Prostate gland (tissue), 2 donors: ENCODE measurements at regions not wholly inside any gene's neighbourhood (a gene's known extent, or its start where the extent isn't known, plus 50 kb on each side); places are given as distances from the start of the nearest gene placed in this dataset.

ENCODE experiments used
- DNase-seq: peaks from one replicate; pipeline ENCODE4 v3.0.0-alpha.2; 2019; ENCODE audit warnings: low spot score
- H3K27ac ChIP-seq, 2 donors: fragments of 200-600 bp; sonication (generic); 2 replicates each; pipeline ENCODE4 v1.5.1; 2017 to 2019
- H3K27me3 ChIP-seq: fragments of 200-600 bp; sonication (generic); replicated peaks from 2 replicates; pipeline ENCODE4 v1.5.1; 2019; ENCODE audit not compliant: insufficient read depth
- H3K36me3 ChIP-seq, 2 donors: fragments of 200-600 bp; sonication (generic); 1 replicate in 1 of 2; 2 replicates in 1 of 2; pipeline versions ENCODE4 v1.5.1 to v1.8.1; 2017 to 2019
- H3K4me1 ChIP-seq: fragments of 200-600 bp; sonication (generic); replicated peaks from 2 replicates; pipeline ENCODE4 v1.5.1; 2019
- H3K4me3 ChIP-seq, 2 donors: fragments of 200-600 bp; sonication (generic); 2 replicates each; pipeline ENCODE4 v1.5.1; 2017 to 2019
- H3K9me3 ChIP-seq: fragments of 200-600 bp; sonication (generic); 2 replicates; pipeline ENCODE4 v1.5.1; 2017
- POLR2A ChIP-seq: fragments of 450-650 bp; IDR thresholded peaks from one replicate; pipeline ENCODE4 v1.6.1; 2016; ENCODE audit warnings: antibody characterized with exemption, mild to moderate bottlenecking
- POLR2AphosphoS5 ChIP-seq: sonication (generic); formaldehyde crosslinking; IDR thresholded peaks from one replicate; pipeline ENCODE4 v1.6.1; 2017; ENCODE audit warnings: antibody characterized with exemption
- WGBS: methylation state at CpG from one replicate; pipeline ENCODE4 v1.1.5; 2018; 5-methylcytosine and 5-hydroxymethylcytosine counted together
- intact Hi-C: fragments of 100-400 bp; cut with DNase I; formaldehyde crosslinking; loops from one replicate; pipeline ENCODE4 v1.14.2; 2022
- TF ChIP-seq, protein P1 (sequence below), 4 experiments: fragments of 200-600 bp in 2 of 4; fragments of 450-650 bp in 2 of 4; sonication (generic) in 2 of 4; IDR thresholded peaks; 1 replicate in 3 of 4; 2 replicates in 1 of 4; pipeline ENCODE4 v1.5.1; 2016 to 2019; ENCODE audit warnings: antibody characterized with exemption in 4 of 4, mild to moderate bottlenecking in 2 of 4, moderate library complexity in 2 of 4

DNA sequence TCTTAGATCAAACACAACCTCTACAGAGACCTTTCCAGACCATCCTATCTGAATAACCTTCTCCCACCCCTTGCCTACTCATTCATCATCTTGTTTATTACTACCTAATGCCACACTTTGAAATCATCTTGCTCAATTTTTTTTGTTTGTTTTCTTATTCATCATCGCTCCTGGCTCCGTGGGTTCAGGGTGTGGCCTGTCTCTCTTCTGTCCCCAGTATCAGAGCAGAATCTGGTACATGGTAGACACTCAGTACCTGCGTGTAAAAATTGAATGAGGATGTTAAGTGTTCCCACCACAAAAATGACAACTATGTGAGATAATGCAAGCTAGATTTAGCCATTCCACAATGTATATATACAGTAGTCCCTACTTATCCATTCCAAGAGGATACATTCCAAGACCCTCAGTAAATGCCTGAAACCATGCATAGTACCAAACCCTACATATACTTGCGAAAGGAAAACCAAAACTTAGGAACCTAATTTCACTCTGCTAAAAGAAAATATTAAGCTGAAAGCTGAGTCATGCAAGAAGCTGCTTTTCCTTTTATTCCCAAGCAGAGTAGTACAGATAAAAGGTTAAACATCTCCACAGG lies 72.1 kb upstream of the SEC61G start:
- WGBS, result 73% methylated on average over 4 of the region's 4 CpGs
- no peak for DNase-seq
- TF ChIP-seq POLR2A (no peak), POLR2AphosphoS5 (no peak)
- TF ChIP-seq, protein P1, sequence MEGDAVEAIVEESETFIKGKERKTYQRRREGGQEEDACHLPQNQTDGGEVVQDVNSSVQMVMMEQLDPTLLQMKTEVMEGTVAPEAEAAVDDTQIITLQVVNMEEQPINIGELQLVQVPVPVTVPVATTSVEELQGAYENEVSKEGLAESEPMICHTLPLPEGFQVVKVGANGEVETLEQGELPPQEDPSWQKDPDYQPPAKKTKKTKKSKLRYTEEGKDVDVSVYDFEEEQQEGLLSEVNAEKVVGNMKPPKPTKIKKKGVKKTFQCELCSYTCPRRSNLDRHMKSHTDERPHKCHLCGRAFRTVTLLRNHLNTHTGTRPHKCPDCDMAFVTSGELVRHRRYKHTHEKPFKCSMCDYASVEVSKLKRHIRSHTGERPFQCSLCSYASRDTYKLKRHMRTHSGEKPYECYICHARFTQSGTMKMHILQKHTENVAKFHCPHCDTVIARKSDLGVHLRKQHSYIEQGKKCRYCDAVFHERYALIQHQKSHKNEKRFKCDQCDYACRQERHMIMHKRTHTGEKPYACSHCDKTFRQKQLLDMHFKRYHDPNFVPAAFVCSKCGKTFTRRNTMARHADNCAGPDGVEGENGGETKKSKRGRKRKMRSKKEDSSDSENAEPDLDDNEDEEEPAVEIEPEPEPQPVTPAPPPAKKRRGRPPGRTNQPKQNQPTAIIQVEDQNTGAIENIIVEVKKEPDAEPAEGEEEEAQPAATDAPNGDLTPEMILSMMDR (IDR thresholded peaks at IDR 0.05), result no peak
- Histone ChIP-seq H3K4me3 (no peak overlapping the region), H3K36me3 (no peaks in the 10 kb centered on the region), H3K4me1 (no peaks in the 10 kb centered on the region), H3K9me3 (no peaks in the 10 kb centered on the region), H3K27ac (no peak overlapping the region), H3K27me3 (no peaks in the 10 kb centered on the region)
- intact Hi-C loops, result no loop called here

DNA sequence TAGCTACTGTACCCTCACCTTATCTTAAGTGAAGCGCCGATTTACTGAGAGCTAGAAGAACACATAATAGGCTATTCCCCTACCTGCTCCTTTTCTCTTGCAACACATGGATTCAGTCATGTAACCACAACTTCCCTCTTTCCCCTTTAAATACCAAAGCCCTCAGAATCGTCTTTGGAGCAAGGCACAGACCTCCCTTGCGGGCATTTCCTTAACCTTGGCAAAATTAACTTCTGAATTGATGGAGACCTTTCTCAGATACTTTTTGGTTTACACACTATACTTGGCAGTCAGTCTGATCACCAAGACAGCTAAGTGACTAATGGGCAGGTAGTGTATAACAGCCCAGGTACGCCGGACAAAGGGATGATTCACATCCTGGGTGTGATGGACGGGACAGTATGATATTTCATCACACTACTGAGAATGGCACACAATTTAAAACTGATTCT lies 72.7 kb upstream of the SEC61G start:
- no peak for DNase-seq
- TF ChIP-seq POLR2AphosphoS5 (no peak), POLR2A (no peak)
- TF ChIP-seq, protein P1 (IDR thresholded peaks at IDR 0.05), result no peak
- no peak overlapping the region for H3K27ac ChIP-seq
- 79% methylated on average over 7 of the region's 7 CpGs for WGBS
- no peaks in the 10 kb centered on the region for H3K4me1 ChIP-seq
- H3K9me3 ChIP-seq, result no peaks in the 10 kb centered on the region
- H3K36me3 ChIP-seq, result no peaks in the 10 kb centered on the region
- no peaks in the 10 kb centered on the region for H3K27me3 ChIP-seq
- intact Hi-C loops, result no loop called here
- H3K4me3 ChIP-seq, result no peak overlapping the region

DNA sequence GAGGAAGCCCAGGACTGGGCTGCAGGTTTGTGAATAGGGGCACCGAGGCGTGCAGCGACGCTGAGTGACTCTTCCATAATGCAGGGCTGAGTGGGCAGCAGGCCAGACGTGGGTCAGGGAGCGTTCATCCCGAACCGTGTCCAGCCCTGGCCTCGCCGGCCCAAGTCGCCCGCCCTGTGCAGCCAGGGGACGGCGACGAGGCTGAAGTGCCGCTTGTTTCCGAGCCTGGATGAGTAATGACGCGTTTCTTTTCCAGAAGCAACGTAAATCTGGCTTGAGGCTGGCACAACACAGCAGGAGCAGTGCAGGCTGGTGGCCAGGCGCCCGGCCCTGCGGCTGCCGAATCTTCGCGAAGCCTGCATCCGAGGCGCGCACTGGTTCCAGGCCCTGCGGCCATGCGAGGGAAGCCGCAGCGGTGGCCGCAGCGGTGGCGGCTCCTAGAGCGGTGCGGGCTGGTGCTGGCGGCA lies 74.0 kb upstream of the SEC61G start:
- TF ChIP-seq POLR2AphosphoS5 (no peak), POLR2A (no peak)
- TF ChIP-seq, protein P1 (IDR thresholded peaks at IDR 0.05), result no peak
- intact Hi-C loops, result no loop called here
- Histone ChIP-seq H3K36me3 (no peaks in the 10 kb centered on the region), H3K4me3 (no peak overlapping the region), H3K9me3 (no peaks in the 10 kb centered on the region), H3K27ac (no peak overlapping the region), H3K27me3 (no peaks in the 10 kb centered on the region), H3K4me1 (no peaks in the 10 kb centered on the region)
- DNase-seq, result no peak
- 95% methylated on average over 39 of the region's 39 CpGs for WGBS

DNA sequence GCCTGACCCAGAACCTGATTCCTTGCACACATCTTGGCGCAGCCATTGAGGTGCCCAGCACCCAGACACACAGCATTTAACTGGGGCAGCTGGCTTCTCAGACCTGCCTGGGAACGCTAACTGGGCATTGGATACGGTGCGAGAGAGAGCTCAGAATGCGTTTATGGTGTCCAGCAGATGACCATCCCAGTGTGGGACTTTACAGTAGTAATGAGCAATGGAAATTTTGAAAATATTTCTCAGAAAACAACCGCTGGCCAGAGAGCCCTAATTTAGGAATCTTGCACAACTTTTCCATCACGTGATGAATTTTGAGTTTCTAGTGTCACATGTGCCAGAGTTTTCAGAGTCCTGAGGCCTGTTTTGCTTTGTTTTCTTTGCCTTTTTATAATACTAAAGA lies 78.2 kb upstream of the SEC61G start:
- Histone ChIP-seq H3K4me3 (no peak overlapping the region), H3K9me3 (no peaks in the 10 kb centered on the region), H3K4me1 (no peaks in the 10 kb centered on the region), H3K27ac (no peak overlapping the region), H3K27me3 (no peaks in the 10 kb centered on the region), H3K36me3 (no peaks in the 10 kb centered on the region)
- DNase-seq, result no peak
- WGBS, result 87% methylated on average over 7 of the region's 7 CpGs
- intact Hi-C loops, result no loop called here
- TF ChIP-seq, protein P1 (IDR thresholded peaks at IDR 0.05), result no peak
- TF ChIP-seq POLR2A, result no peak
- no peak for TF ChIP-seq POLR2AphosphoS5

DNA sequence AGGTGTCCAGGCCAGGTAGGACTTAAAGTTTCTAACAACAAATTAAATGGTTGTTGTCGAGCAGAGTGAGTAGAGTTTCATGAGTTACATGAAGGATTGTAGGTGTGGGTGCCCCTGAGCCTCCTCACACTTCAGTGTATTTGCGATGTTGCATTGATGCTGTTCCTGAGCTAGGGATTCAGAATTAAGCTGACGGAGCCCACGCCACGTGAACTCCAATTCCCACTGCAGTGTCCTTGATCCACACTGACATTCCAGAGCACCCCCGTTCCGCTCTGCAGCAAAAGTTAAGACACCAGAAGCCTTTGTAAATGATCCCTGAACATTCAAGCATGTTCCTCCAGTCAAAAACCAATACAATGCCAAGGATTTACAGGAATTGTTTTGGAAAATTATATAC lies 78.8 kb upstream of the SEC61G start:
- Histone ChIP-seq H3K27me3 (no peaks in the 10 kb centered on the region), H3K36me3 (no peaks in the 10 kb centered on the region), H3K27ac (no peak overlapping the region), H3K4me3 (no peak overlapping the region), H3K9me3 (no peaks in the 10 kb centered on the region), H3K4me1 (no peaks in the 10 kb centered on the region)
- 89% methylated on average over 7 of the region's 7 CpGs for WGBS
- DNase-seq, result no peak
- TF ChIP-seq, protein P1 (IDR thresholded peaks at IDR 0.05), result no peak
- no peak for TF ChIP-seq POLR2AphosphoS5
- no peak for TF ChIP-seq POLR2A
- intact Hi-C loops, result no loop called here
